Panc1 (cell line): ENCODE measurements at regions not wholly inside any gene's neighbourhood (a gene's known extent, or its start where the extent isn't known, plus 50 kb on each side); places are given as distances from the start of the nearest gene placed in this dataset.

Experiments used
- ATAC-seq: fragments of 200-7000 bp; cut with Tn5 transposase; 2 replicates; pipeline ENCODE4 v1.9.1; 2020; ENCODE audit warnings: mild to moderate bottlenecking, moderate library complexity
- BruUV-seq: library from RNA; stranded (reverse); fragments of 400-500 nt; replicated peaks from 2 replicates; lab custom pipeline; 2021; lab: Mats Ljungman, UMichigan
- CTCF ChIA-PET: fragments of 300-600 bp; sonication (Branson Sonifier 250); formaldehyde crosslinking; loops from one replicate; lab custom pipeline; 2022; ENCODE audit warnings: antibody characterized with exemption; lab: Charles Lee
- POLR2A ChIA-PET: fragments of 300-600 bp; sonication (Branson Sonifier 250); formaldehyde crosslinking; loops from one replicate; lab custom pipeline; 2022; ENCODE audit warnings: antibody characterized with exemption; lab: Charles Lee
- DNase-seq: peaks from one replicate; pipeline ENCODE4 v3.0.0-alpha.2; 2010; ENCODE audit warnings: low read depth, low spot score
- H3K27ac ChIP-seq: 2 replicates; pipeline ENCODE4 v1.5.1; 2011; ENCODE audit warnings: mild to moderate bottlenecking, low read length, inconsistent platforms
- H3K27me3 ChIP-seq: fragments of 200-500 bp; sonication (Bioruptor generic); 2 replicates; pipeline ENCODE4 v1.6.0; 2014; ENCODE audit warnings: low read length, inconsistent platforms; ENCODE audit not compliant: control insufficient read depth, insufficient read depth
- H3K36me3 ChIP-seq: fragments of 200-500 bp; sonication (Bioruptor generic); 2 replicates; pipeline ENCODE4 v1.5.1; 2014; ENCODE audit warnings: inconsistent platforms, mild to moderate bottlenecking, low read length, moderate library complexity; ENCODE audit not compliant: control insufficient read depth, insufficient read depth
- H3K4me1 ChIP-seq: 2 replicates; pipeline ENCODE4 v1.5.1; 2011; ENCODE audit warnings: inconsistent platforms, mild to moderate bottlenecking, low read length, moderate library complexity; ENCODE audit not compliant: control insufficient read depth, insufficient read depth
- H3K4me3 ChIP-seq, 2 experiments: 2 replicates each; pipeline ENCODE4 v1.5.1; 2011 to 2012; ENCODE audit warnings: low read depth in 2 of 2, low read length in 2 of 2, mild to moderate bottlenecking in 2 of 2, inconsistent platforms in 1 of 2, moderate library complexity in 1 of 2
- H3K9me3 ChIP-seq: fragments of 200-500 bp; sonication (Bioruptor generic); 2 replicates; pipeline ENCODE4 v1.5.1; 2014; ENCODE audit warnings: low read depth, mild to moderate bottlenecking, inconsistent platforms, low read length, moderate library complexity; ENCODE audit not compliant: control insufficient read depth, insufficient read depth
- POLR2AphosphoS5 ChIP-seq: IDR thresholded peaks from 2 replicates; pipeline ENCODE4 v1.6.1; 2012; ENCODE audit warnings: mild to moderate bottlenecking, low read depth, low read length, moderate library complexity
- SIN3A ChIP-seq: IDR thresholded peaks from 2 replicates; pipeline ENCODE4 v1.6.1; 2012; ENCODE audit warnings: low read depth, mild to moderate bottlenecking, low read length, moderate library complexity, borderline replicate concordance; ENCODE audit not compliant: insufficient read depth
- TCF7L2 ChIP-seq: IDR thresholded peaks from 2 replicates; pipeline ENCODE4 v1.6.1; 2011; ENCODE audit warnings: mild to moderate bottlenecking, low read depth, low read length, inconsistent platforms
- in situ Hi-C: cut with HindIII; loops from 2 replicates; pipeline ENCODE4 v1.10.0; 2016; ENCODE audit warnings: low sequenced_read_pairs, low pct_unique_long_range_greater_than_20kb
- intact Hi-C: fragments of 100-400 bp; cut with micrococcal nuclease; formaldehyde crosslinking; loops from one replicate; pipeline ENCODE4 v1.10.0; 2022; ENCODE audit not compliant: unreplicated experiment
- TF ChIP-seq, protein P1 (sequence below), 2 experiments: IDR thresholded peaks; 2 replicates each; pipeline ENCODE4 v1.6.1; 2011 to 2012; ENCODE audit warnings: low read depth in 2 of 2, control low read depth in 1 of 2, low read length in 1 of 2, mild to moderate bottlenecking in 1 of 2, moderate library complexity in 1 of 2; ENCODE audit not compliant: insufficient read depth in 1 of 2
- TF ChIP-seq, protein P2 (sequence below): fragments of 450-650 bp; IDR thresholded peaks from 2 replicates; pipeline ENCODE4 v1.5.1; 2017; ENCODE audit warnings: mild to moderate bottlenecking

DNA sequence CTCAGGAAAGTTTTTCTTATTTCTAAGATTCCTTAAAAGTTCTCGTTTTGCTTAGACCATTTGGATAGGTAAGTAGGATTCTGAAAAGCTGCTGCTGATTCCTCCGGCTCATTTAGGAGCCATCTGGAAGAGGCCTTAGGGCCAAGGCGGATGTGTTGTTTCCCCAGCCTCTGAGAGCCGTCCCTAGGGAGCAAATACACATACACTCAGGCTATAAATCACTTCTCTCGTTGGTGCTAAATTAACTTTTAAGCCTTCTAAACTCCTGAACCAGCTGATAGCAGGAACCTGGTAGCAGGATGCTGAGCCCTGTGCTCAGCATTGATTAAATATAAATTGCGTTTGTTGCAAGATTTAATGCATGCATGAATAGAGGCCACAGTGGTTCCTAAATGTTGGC, 109.8 kb downstream of the ADCYAP1 start:
- in situ Hi-C loops: no loop called here
- no TSS peak for BruUV-seq
- no peak overlapping the region for H3K27ac ChIP-seq
- ChIA-PET POLR2A (no interaction called here), CTCF (no interaction called here)
- no peak overlapping the region for H3K4me3 ChIP-seq
- ATAC-seq (no peak; the same call in 1 of the 2 replicates), DNase-seq (no peak)
- H3K27me3 ChIP-seq: no peaks in the 10 kb centered on the region; the same call in 1 of the 2 replicates
- TF ChIP-seq, protein P1, sequence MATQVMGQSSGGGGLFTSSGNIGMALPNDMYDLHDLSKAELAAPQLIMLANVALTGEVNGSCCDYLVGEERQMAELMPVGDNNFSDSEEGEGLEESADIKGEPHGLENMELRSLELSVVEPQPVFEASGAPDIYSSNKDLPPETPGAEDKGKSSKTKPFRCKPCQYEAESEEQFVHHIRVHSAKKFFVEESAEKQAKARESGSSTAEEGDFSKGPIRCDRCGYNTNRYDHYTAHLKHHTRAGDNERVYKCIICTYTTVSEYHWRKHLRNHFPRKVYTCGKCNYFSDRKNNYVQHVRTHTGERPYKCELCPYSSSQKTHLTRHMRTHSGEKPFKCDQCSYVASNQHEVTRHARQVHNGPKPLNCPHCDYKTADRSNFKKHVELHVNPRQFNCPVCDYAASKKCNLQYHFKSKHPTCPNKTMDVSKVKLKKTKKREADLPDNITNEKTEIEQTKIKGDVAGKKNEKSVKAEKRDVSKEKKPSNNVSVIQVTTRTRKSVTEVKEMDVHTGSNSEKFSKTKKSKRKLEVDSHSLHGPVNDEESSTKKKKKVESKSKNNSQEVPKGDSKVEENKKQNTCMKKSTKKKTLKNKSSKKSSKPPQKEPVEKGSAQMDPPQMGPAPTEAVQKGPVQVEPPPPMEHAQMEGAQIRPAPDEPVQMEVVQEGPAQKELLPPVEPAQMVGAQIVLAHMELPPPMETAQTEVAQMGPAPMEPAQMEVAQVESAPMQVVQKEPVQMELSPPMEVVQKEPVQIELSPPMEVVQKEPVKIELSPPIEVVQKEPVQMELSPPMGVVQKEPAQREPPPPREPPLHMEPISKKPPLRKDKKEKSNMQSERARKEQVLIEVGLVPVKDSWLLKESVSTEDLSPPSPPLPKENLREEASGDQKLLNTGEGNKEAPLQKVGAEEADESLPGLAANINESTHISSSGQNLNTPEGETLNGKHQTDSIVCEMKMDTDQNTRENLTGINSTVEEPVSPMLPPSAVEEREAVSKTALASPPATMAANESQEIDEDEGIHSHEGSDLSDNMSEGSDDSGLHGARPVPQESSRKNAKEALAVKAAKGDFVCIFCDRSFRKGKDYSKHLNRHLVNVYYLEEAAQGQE (IDR thresholded peaks at IDR 0.05; ENCODE audit: insufficient read depth in 1 of 2, low read depth in 2 of 2, low read length in 1 of 2): no peak
- H3K4me1 ChIP-seq: no peaks in the 10 kb centered on the region
- intact Hi-C loops: no loop called here
- no peaks in the 10 kb centered on the region for H3K9me3 ChIP-seq
- H3K36me3 ChIP-seq: no peaks in the 10 kb centered on the region

DNA sequence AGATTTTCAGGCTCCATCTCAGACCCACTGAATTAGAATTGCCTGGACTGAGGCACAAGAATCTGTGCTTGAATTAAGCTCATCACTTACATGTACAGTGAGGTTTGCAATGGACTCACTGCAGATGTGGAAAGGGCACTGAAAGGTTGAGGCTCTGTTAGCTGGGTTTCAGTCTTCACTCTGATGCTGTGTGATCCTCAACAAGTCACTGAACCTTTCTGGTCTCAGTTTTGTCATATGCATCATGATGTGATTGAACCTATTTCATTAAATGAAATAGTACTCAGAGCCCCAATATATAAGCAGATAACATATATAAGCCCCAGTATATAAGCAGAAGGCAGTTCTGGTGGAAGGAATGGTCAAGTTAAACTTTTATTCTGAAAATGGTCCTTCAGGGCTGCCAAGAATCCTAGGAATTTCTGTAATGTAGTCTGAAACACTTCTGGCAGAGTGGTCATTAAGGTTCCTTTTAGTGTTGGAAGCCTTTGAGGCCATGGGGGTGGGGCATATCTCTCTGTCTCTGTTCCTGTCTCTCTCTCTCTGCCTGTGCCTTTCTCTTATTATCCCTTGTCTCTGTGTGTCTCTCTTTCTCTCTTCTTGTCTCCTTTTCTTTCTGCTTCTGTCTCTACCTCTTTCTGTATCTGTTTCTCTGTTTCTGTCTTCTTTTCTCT, 110.4 kb downstream of the ADCYAP1 start:
- CTCF ChIA-PET: no interaction called here
- intact Hi-C loops: no loop called here
- no peaks in the 10 kb centered on the region for H3K4me1 ChIP-seq
- no peaks in the 10 kb centered on the region for H3K9me3 ChIP-seq
- H3K27ac ChIP-seq: no peak overlapping the region
- POLR2A ChIA-PET: no interaction called here
- DNase-seq: no peak
- no peak for ATAC-seq
- H3K4me3 ChIP-seq: no peak overlapping the region
- H3K36me3 ChIP-seq: no peaks in the 10 kb centered on the region
- no peaks in the 10 kb centered on the region; the same call in 1 of the 2 replicates for H3K27me3 ChIP-seq
- no TSS peak for BruUV-seq
- TF ChIP-seq SIN3A (no peak), POLR2AphosphoS5 (no peak), TCF7L2 (no peak)
- TF ChIP-seq, protein P1 (IDR thresholded peaks at IDR 0.05; ENCODE audit: insufficient read depth in 1 of 2, low read depth in 2 of 2, low read length in 1 of 2): no peak
- TF ChIP-seq, protein P2, sequence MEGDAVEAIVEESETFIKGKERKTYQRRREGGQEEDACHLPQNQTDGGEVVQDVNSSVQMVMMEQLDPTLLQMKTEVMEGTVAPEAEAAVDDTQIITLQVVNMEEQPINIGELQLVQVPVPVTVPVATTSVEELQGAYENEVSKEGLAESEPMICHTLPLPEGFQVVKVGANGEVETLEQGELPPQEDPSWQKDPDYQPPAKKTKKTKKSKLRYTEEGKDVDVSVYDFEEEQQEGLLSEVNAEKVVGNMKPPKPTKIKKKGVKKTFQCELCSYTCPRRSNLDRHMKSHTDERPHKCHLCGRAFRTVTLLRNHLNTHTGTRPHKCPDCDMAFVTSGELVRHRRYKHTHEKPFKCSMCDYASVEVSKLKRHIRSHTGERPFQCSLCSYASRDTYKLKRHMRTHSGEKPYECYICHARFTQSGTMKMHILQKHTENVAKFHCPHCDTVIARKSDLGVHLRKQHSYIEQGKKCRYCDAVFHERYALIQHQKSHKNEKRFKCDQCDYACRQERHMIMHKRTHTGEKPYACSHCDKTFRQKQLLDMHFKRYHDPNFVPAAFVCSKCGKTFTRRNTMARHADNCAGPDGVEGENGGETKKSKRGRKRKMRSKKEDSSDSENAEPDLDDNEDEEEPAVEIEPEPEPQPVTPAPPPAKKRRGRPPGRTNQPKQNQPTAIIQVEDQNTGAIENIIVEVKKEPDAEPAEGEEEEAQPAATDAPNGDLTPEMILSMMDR: no peak
- in situ Hi-C loops: no loop called here
